A549 (cell line): ENCODE measurements at regions not wholly inside any gene's neighbourhood (a gene's known extent, or its start where the extent isn't known, plus 50 kb on each side); places are given as distances from the start of the nearest gene placed in this dataset.

Experiments
- ATAC-seq, 2 experiments: fragments of 200-7000 bp in 1 of 2; fragments of >200 bp in 1 of 2; cut with Nextera tagmentation in 1 of 2; cut with Tn5 transposase in 1 of 2; 3 replicates each; pipeline versions ENCODE4 v1.8.0 to v1.9.1; 2018 to 2020; ENCODE audit warnings: mild to moderate bottlenecking in 1 of 2, moderate library complexity in 1 of 2
- CTCF ChIA-PET: fragments of 300-600 bp; sonication (Branson Sonifier 250); formaldehyde crosslinking; extraction: SDS; loops from one replicate; lab custom pipeline; 2021; ENCODE audit warnings: antibody characterized with exemption, inconsistent platforms; lab: Yijun Ruan, JAX
- POLR2A ChIA-PET: fragments of 350-600 bp; formaldehyde crosslinking; extraction: SDS; loops from one replicate; lab custom pipeline; 2021; ENCODE audit warnings: antibody characterized with exemption, inconsistent platforms; lab: Yijun Ruan, JAX
- DNase-seq, 2 experiments: peaks; one replicate each; pipeline versions ENCODE4 v3.0.0 to v3.0.0-alpha.2; 2011 to 2016; ENCODE audit warnings: low read depth in 1 of 2, low spot score in 1 of 2
- FAIRE-seq: peaks from 2 replicates; lab custom pipeline; 2011; peaks lifted over from hg19 to GRCh38; lab: Jason Lieb, UNC
- H3K27ac ChIP-seq, 2 experiments: fragments of >200 bp; sonication (Bioruptor Twin); formaldehyde crosslinking; 3 replicates each; pipeline ENCODE4 v1.5.1; 2016 to 2017
- H3K4me1 ChIP-seq: fragments of >200 bp; sonication (Bioruptor Twin); formaldehyde crosslinking; 3 replicates; pipeline ENCODE4 v1.6.1; 2016
- H3K4me2 ChIP-seq: fragments of >200 bp; sonication (Bioruptor Twin); formaldehyde crosslinking; 3 replicates; pipeline ENCODE4 v1.6.1; 2016
- H3K4me3 ChIP-seq: fragments of >200 bp; sonication (Bioruptor Twin); formaldehyde crosslinking; 3 replicates; pipeline ENCODE4 v1.5.1; 2016
- H3K9me3 ChIP-seq: fragments of >200 bp; sonication (Bioruptor Twin); formaldehyde crosslinking; 3 replicates; pipeline ENCODE4 v1.6.1; 2016
- E2F6 ChIP-seq: IDR thresholded peaks from 2 replicates; pipeline ENCODE4 v1.6.1; 2012; ENCODE audit warnings: low read depth, borderline replicate concordance
- EHMT2 ChIP-seq: fragments of 200-600 bp; sonication (generic); IDR thresholded peaks from 2 replicates; pipeline ENCODE4 v1.6.1; 2016; ENCODE audit warnings: antibody characterized with exemption, low read depth, mild to moderate bottlenecking, moderate library complexity
- FOSL2 ChIP-seq, 2 experiments: fragments of 450-650 bp in 1 of 2; fragments of >200 bp in 1 of 2; sonication (Bioruptor Twin) in 1 of 2; formaldehyde crosslinking; IDR thresholded peaks; 2 replicates each; pipeline versions ENCODE4 v1.5.0 to v1.6.1; 2016 to 2020; ENCODE audit warnings: mild to moderate bottlenecking in 1 of 2, moderate library complexity in 1 of 2
- HDAC2 ChIP-seq: fragments of 200-600 bp; sonication (generic); IDR thresholded peaks from 2 replicates; pipeline ENCODE4 v1.6.1; 2016
- JUN ChIP-seq, 2 experiments: fragments of >200 bp; sonication (Bioruptor Twin); formaldehyde crosslinking; IDR thresholded peaks; 2 replicates in 1 of 2; 3 replicates in 1 of 2; pipeline ENCODE4 v1.6.1; 2016 to 2017
- NPAS2 ChIP-seq: fragments of 250-450 bp; sonication (Bioruptor Pico); IDR thresholded peaks from 2 replicates; pipeline ENCODE4 v1.8.0; 2022; ENCODE audit warnings: mild to moderate bottlenecking, moderate library complexity, borderline replicate concordance
- NR3C1 ChIP-seq: fragments of >200 bp; sonication (Bioruptor Twin); formaldehyde crosslinking; IDR thresholded peaks from 3 replicates; pipeline ENCODE4 v1.6.1; 2017
- PHF8 ChIP-seq: fragments of 200-600 bp; sonication (generic); IDR thresholded peaks from 2 replicates; pipeline ENCODE4 v1.6.1; 2016; ENCODE audit warnings: low read depth, mild to moderate bottlenecking, antibody characterized with exemption, moderate library complexity, borderline replicate concordance
- RCOR1 ChIP-seq: fragments of 150-350 bp; IDR thresholded peaks from 2 replicates; pipeline ENCODE4 v1.6.1; 2014; ENCODE audit warnings: antibody characterized with exemption, low read length, low read depth
- SREBF2 ChIP-seq: fragments of 450-650 bp; IDR thresholded peaks from 2 replicates; pipeline ENCODE4 v1.6.1; 2014; ENCODE audit warnings: mild to moderate bottlenecking, moderate library complexity
- TFCP2L1 ChIP-seq: fragments of 250-450 bp; sonication (Bioruptor Pico); IDR thresholded peaks from 2 replicates; pipeline ENCODE4 v1.5.0; 2021; ENCODE audit warnings: mild to moderate bottlenecking
- ZNF302 ChIP-seq: fragments of 250-450 bp; sonication (Bioruptor Pico); IDR thresholded peaks from 2 replicates; pipeline ENCODE4 v1.9.0; 2021; ENCODE audit warnings: inconsistent platforms, mild to moderate bottlenecking, moderate library complexity
- ZSCAN20 ChIP-seq: fragments of 250-450 bp; sonication (Bioruptor Pico); IDR thresholded peaks from 2 replicates; pipeline ENCODE4 v1.8.0; 2022; ENCODE audit warnings: mild to moderate bottlenecking, moderate library complexity
- WGBS: methylation state at CpG from one replicate; pipeline ENCODE4 v1.1.6; 2017; ENCODE audit errors: missing lambda C conversion rate; 5-methylcytosine and 5-hydroxymethylcytosine counted together
- TF ChIP-seq, protein P1 (sequence below): fragments of 150-350 bp; IDR thresholded peaks from 2 replicates; pipeline ENCODE4 v1.6.1; 2014; ENCODE audit warnings: low read depth, mild to moderate bottlenecking, low read length
- TF ChIP-seq, protein P2 (sequence below): fragments of >200 bp; sonication (Bioruptor Twin); formaldehyde crosslinking; IDR thresholded peaks from 3 replicates; pipeline ENCODE4 v1.6.1; 2016

GRCh38 chr9:86580688-86581087 is 226.5 kb upstream of the TUT7 start (continued):
- TF ChIP-seq, protein P1, sequence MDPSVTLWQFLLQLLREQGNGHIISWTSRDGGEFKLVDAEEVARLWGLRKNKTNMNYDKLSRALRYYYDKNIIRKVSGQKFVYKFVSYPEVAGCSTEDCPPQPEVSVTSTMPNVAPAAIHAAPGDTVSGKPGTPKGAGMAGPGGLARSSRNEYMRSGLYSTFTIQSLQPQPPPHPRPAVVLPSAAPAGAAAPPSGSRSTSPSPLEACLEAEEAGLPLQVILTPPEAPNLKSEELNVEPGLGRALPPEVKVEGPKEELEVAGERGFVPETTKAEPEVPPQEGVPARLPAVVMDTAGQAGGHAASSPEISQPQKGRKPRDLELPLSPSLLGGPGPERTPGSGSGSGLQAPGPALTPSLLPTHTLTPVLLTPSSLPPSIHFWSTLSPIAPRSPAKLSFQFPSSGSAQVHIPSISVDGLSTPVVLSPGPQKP = no peak
- TF ChIP-seq ZSCAN20 (CRISPR knock-in tag) (no peak), EHMT2 (no peak), PHF8 (no peak)

GRCh38 chr9:86578722-86579121 is 224.5 kb upstream of the TUT7 start:
- ChIA-PET POLR2A (no interaction called here), CTCF (interaction anchor here (1.1 kb wide), 1 partner anchor 84 kb away, joined by 4 read pairs; no protein-coding TSS in a partner anchor)
- Histone ChIP-seq H3K4me3 (no peak overlapping the region), H3K9me3 (no peaks in the 10 kb centered on the region), H3K4me2 (no peak overlapping the region), H3K27ac (no peak overlapping the region), H3K4me1 (no peaks in the 10 kb centered on the region)
- TF ChIP-seq TFCP2L1 (CRISPR knock-in tag) = no peak
- no peak for TF ChIP-seq NR3C1
- ATAC-seq (no peak; a peak in 1 of 6 replicates), FAIRE-seq (no peak), DNase-seq (no peak)
- WGBS = 27% methylated on average over 3 of the region's 3 CpGs

GRCh38 chr9:86577420-86578333 is 223.5 kb upstream of the TUT7 start:
- CTCF ChIA-PET = no interaction called here
- POLR2A ChIA-PET = no interaction called here
- Histone ChIP-seq H3K4me3 (no peak overlapping the region), H3K4me2 (no peak overlapping the region), H3K27ac (no peak overlapping the region), H3K4me1 (no peaks in the 10 kb centered on the region), H3K9me3 (no peaks in the 10 kb centered on the region)
- WGBS = 58% methylated on average over 29 of the region's 30 CpGs
- TF ChIP-seq HDAC2 (no peak), PHF8 (no peak), NPAS2 (CRISPR knock-in tag) (no peak), E2F6 (no peak), SREBF2 (no peak), RCOR1 (no peak), ZNF302 (CRISPR knock-in tag) (no peak), JUN (IDR thresholded peaks at IDR 0.05) (no peak), FOSL2 (IDR thresholded peaks at IDR 0.05) (no peak), FOSL2 (CRISPR knock-in tag; IDR thresholded peaks at IDR 0.05) (no peak)
- TF ChIP-seq, protein P2, sequence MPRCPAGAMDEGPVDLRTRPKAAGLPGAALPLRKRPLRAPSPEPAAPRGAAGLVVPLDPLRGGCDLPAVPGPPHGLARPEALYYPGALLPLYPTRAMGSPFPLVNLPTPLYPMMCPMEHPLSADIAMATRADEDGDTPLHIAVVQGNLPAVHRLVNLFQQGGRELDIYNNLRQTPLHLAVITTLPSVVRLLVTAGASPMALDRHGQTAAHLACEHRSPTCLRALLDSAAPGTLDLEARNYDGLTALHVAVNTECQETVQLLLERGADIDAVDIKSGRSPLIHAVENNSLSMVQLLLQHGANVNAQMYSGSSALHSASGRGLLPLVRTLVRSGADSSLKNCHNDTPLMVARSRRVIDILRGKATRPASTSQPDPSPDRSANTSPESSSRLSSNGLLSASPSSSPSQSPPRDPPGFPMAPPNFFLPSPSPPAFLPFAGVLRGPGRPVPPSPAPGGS = no peak
- TF ChIP-seq, protein P1 = no peak
- no peak for DNase-seq
- no peak for FAIRE-seq
- ATAC-seq = no peak
